Hematopoietic multipotent progenitor cell treated with erythropoietin and hydrocortisone succinate and interleukin-3 and kit ligand, for 8 days (in vitro differentiated cells): ENCODE measurements at regions not wholly inside any gene's neighbourhood (a gene's known extent, or its start where the extent isn't known, plus 50 kb on each side); places are given as distances from the start of the nearest gene placed in this dataset.
A peak's percentile ranks its signal among the peaks of the same experiment; 100 is the strongest.

Experiments
- DNase-seq: peaks from one replicate; pipeline ENCODE4 v3.0.0-alpha.2; 2015

GRCh38 chr5:152337484-152337883 lies 67.6 kb downstream of the NMUR2 start:
- DNase-seq, result no peak

GRCh38 chr5:152335461-152335860 lies 69.6 kb downstream of the NMUR2 start:
- DNase-seq, result no peak

GRCh38 chr5:152332716-152333460 lies 72.2 kb downstream of the NMUR2 start:
- no peak for DNase-seq

GRCh38 chr5:152331718-152332117 lies 73.4 kb downstream of the NMUR2 start:
- no peak for DNase-seq

GRCh38 chr5:152331006-152331405 lies 74.1 kb downstream of the NMUR2 start:
- DNase-seq, result no peak

- DNase-seq, result no peak
Measured at GRCh38 chr5:152329761-152330283, 75.3 kb downstream of the NMUR2 start.

- DNase-seq, result no peak
Measured at GRCh38 chr5:152329207-152329606, 75.9 kb downstream of the NMUR2 start.

- no peak for DNase-seq
Measured at GRCh38 chr5:152315942-152316341, 89.1 kb downstream of the NMUR2 start.

- DNase-seq, result no peak
Measured at GRCh38 chr5:152314196-152314829, 90.8 kb downstream of the NMUR2 start.

GRCh38 chr5:152309926-152310450 lies 95.1 kb downstream of the NMUR2 start:
- no peak for DNase-seq

- no peak for DNase-seq
Measured at GRCh38 chr5:152306386-152306785, 98.7 kb downstream of the NMUR2 start.

GRCh38 chr5:152305525-152305924 lies 99.6 kb downstream of the NMUR2 start:
- no peak for DNase-seq

- DNase-seq, result no peak
Measured at GRCh38 chr5:152303841-152304240, 101.2 kb downstream of the NMUR2 start.

- DNase-seq, result no peak
Measured at GRCh38 chr5:152297866-152298265, 107.2 kb downstream of the NMUR2 start.

GRCh38 chr5:152293189-152293588 lies 111.9 kb downstream of the NMUR2 start:
- DNase-seq, result no peak

- no peak for DNase-seq
Measured at GRCh38 chr5:152290181-152290580, 114.9 kb downstream of the NMUR2 start.

GRCh38 chr5:152288917-152289595 lies 116.0 kb downstream of the NMUR2 start:
- no peak for DNase-seq

- DNase-seq, result no peak
Measured at GRCh38 chr5:152288499-152288898, 116.6 kb downstream of the NMUR2 start.

- no peak for DNase-seq
Measured at GRCh38 chr5:152285764-152286163, 119.3 kb downstream of the NMUR2 start.

GRCh38 chr5:152282331-152282730 lies 122.7 kb downstream of the NMUR2 start:
- no peak for DNase-seq

GRCh38 chr5:152277936-152278335 lies 127.1 kb downstream of the NMUR2 start:
- DNase-seq, result no peak

- DNase-seq, result no peak
Measured at GRCh38 chr5:152274224-152274623, 130.9 kb downstream of the NMUR2 start.

GRCh38 chr5:152271420-152271819 lies 133.7 kb downstream of the NMUR2 start:
- DNase-seq, result peak; percentile 6

- DNase-seq, result no peak
Measured at GRCh38 chr5:152270096-152270495, 135.0 kb downstream of the NMUR2 start.
